ENCODE measurements at regions not wholly inside any gene's neighbourhood (a gene's known extent, or its start where the extent isn't known, plus 50 kb on each side); places are given as distances from the start of the nearest gene placed in this dataset.

DNA sequence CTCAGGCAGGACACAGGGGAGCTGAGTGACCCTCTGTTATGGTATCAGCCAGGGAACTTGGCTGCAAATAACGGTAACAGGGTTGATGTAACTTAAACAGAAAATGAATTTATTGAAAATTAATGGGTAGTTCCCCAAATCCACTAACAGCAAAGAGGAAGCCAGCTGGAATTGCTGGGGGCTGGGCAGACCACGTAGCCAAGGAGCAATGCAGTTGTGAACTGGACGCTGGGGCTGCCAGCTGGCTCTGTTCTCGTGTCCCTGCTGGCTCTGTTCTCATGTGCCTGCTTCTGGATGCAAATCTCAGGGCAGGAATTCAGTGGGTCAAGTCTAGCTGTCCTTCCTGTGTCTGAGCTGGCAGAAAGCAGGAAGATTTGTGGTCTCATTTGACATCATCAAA is 1383.3 kb upstream of the TMEM132C start:
- TF ChIP-seq CTCF (IDR thresholded peaks at IDR 0.05; ENCODE audit: low read depth, low read length): no peak
- no peak for TF ChIP-seq MYC (IDR thresholded peaks at IDR 0.05; ENCODE audit: low read depth, low read length)
